AG08396 (cell line): ENCODE measurements at regions not wholly inside any gene's neighbourhood (a gene's known extent, or its start where the extent isn't known, plus 50 kb on each side); places are given as distances from the start of the nearest gene placed in this dataset.

Source experiments
- DNase-seq: peaks from one replicate; pipeline ENCODE4 v3.0.0; 2012; ENCODE audit warnings: low spot score, mixed read lengths

- DNase-seq: no peak
These were observed 191.7 kb upstream of the ALKAL2 start for GRCh38 chr2:479490-480176.

GRCh38 chr2:479031-479430, 191.1 kb upstream of the ALKAL2 start:
- no peak for DNase-seq

GRCh38 chr2:471560-471959, 183.7 kb upstream of the ALKAL2 start:
- no peak for DNase-seq

GRCh38 chr2:469514-469913, 181.6 kb upstream of the ALKAL2 start:
- DNase-seq: no peak

GRCh38 chr2:468648-469336, 180.9 kb upstream of the ALKAL2 start:
- no peak for DNase-seq

- no peak for DNase-seq
These were observed 180.2 kb upstream of the ALKAL2 start for GRCh38 chr2:467892-468647.

- no peak for DNase-seq
These were observed 179.6 kb upstream of the ALKAL2 start for GRCh38 chr2:467543-467891.

GRCh38 chr2:467101-467500, 179.2 kb upstream of the ALKAL2 start:
- no peak for DNase-seq

GRCh38 chr2:464562-465309, 176.8 kb upstream of the ALKAL2 start:
- DNase-seq: no peak

GRCh38 chr2:460861-461260, 173.0 kb upstream of the ALKAL2 start:
- no peak for DNase-seq

- DNase-seq: no peak
These were observed 172.0 kb upstream of the ALKAL2 start for GRCh38 chr2:459931-460330.

GRCh38 chr2:458425-458815, 170.5 kb upstream of the ALKAL2 start:
- DNase-seq: no peak

GRCh38 chr2:457792-458424, 170.0 kb upstream of the ALKAL2 start:
- no peak for DNase-seq

- DNase-seq: no peak
These were observed 169.4 kb upstream of the ALKAL2 start for GRCh38 chr2:457262-457661.

GRCh38 chr2:455913-456312, 168.0 kb upstream of the ALKAL2 start:
- no peak for DNase-seq

- DNase-seq: no peak
These were observed 167.3 kb upstream of the ALKAL2 start for GRCh38 chr2:455015-455705.

GRCh38 chr2:453132-453531, 165.2 kb upstream of the ALKAL2 start:
- DNase-seq: no peak

GRCh38 chr2:451495-451894, 163.6 kb upstream of the ALKAL2 start:
- no peak for DNase-seq

- no peak for DNase-seq
These were observed 161.6 kb upstream of the ALKAL2 start for GRCh38 chr2:449246-450067.

- DNase-seq: no peak
These were observed 160.2 kb upstream of the ALKAL2 start for GRCh38 chr2:447902-448665.
